Thoracic aorta (tissue), 2 donors: ENCODE measurements at regions not wholly inside any gene's neighbourhood (a gene's known extent, or its start where the extent isn't known, plus 50 kb on each side); places are given as distances from the start of the nearest gene placed in this dataset.

Experiments used
- ATAC-seq: fragments of 150-250 bp; one replicate; pipeline ENCODE4 v1.8.0; 2017; ENCODE audit warnings: low read depth; ENCODE audit not compliant: insufficient number of reproducible peaks, low FRiP score
- DNase-seq: peaks from one replicate; pipeline ENCODE4 v3.0.0-alpha.2; 2020; ENCODE audit warnings: low spot score
- H3K27ac ChIP-seq, 2 donors: fragments of 200-600 bp; sonication (generic); 1 replicate in 1 of 2; 2 replicates in 1 of 2; pipeline ENCODE4 v1.5.1; 2016; ENCODE audit warnings: mild to moderate bottlenecking in 2 of 2, moderate library complexity in 2 of 2
- H3K27me3 ChIP-seq: fragments of 200-600 bp; sonication (generic); replicated peaks from 2 replicates; pipeline ENCODE4 v1.6.0; 2016; ENCODE audit warnings: mild to moderate bottlenecking; ENCODE audit not compliant: insufficient read depth
- H3K36me3 ChIP-seq: fragments of 200-600 bp; sonication (generic); one replicate; pipeline ENCODE4 v1.5.1; 2016
- H3K4me1 ChIP-seq, 2 donors: fragments of 200-600 bp; sonication (generic); 1 replicate in 1 of 2; 2 replicates in 1 of 2; pipeline versions ENCODE4 v1.5.1 to v1.6.0; 2016; ENCODE audit warnings: low read depth in 2 of 2, mild to moderate bottlenecking in 1 of 2; ENCODE audit not compliant: control insufficient read depth in 1 of 2
- H3K4me3 ChIP-seq: fragments of 200-600 bp; sonication (generic); 2 replicates; pipeline ENCODE4 v1.5.1; 2016; ENCODE audit warnings: mild to moderate bottlenecking
- H3K9me3 ChIP-seq: fragments of 200-600 bp; sonication (generic); 2 replicates; pipeline ENCODE4 v1.5.1; 2016
- CTCF ChIP-seq: fragments of 200-600 bp; sonication (generic); IDR thresholded peaks from one replicate; pipeline ENCODE4 v1.5.1; 2019; ENCODE audit warnings: antibody characterized with exemption

GRCh38 chr4:144463236-144463635 is 182.7 kb upstream of the HHIP start:
- H3K9me3 ChIP-seq = no peaks in the 10 kb centered on the region
- no peak for TF ChIP-seq CTCF
- DNase-seq (no peak), ATAC-seq (no peak)
- no peak overlapping the region for H3K4me3 ChIP-seq
- H3K4me1 ChIP-seq = no peaks in the 10 kb centered on the region
- no peak overlapping the region for H3K27ac ChIP-seq
- H3K27me3 ChIP-seq = no peaks in the 10 kb centered on the region
- H3K36me3 ChIP-seq = no peaks in the 10 kb centered on the region

GRCh38 chr4:144463896-144464295 is 182.1 kb upstream of the HHIP start:
- Histone ChIP-seq H3K36me3 (no peaks in the 10 kb centered on the region), H3K4me3 (no peak overlapping the region), H3K9me3 (no peaks in the 10 kb centered on the region), H3K27me3 (no peaks in the 10 kb centered on the region), H3K4me1 (no peaks in the 10 kb centered on the region), H3K27ac (no peak overlapping the region)
- TF ChIP-seq CTCF = no peak
- DNase-seq (no peak), ATAC-seq (no peak)

GRCh38 chr4:144465546-144465945 is 180.4 kb upstream of the HHIP start:
- no peaks in the 10 kb centered on the region for H3K4me1 ChIP-seq
- no peaks in the 10 kb centered on the region for H3K27me3 ChIP-seq
- H3K4me3 ChIP-seq = no peak overlapping the region
- no peaks in the 10 kb centered on the region for H3K36me3 ChIP-seq
- TF ChIP-seq CTCF = no peak
- no peak overlapping the region for H3K27ac ChIP-seq
- no peaks in the 10 kb centered on the region for H3K9me3 ChIP-seq
- ATAC-seq (no peak), DNase-seq (no peak)

- DNase-seq = no peak
- ATAC-seq = no peak
- Histone ChIP-seq H3K9me3 (peaks cover 2% of the 10 kb centered on the region), H3K4me1 (no peaks in the 10 kb centered on the region), H3K4me3 (no peak overlapping the region), H3K27ac (no peak overlapping the region), H3K27me3 (no peaks in the 10 kb centered on the region), H3K36me3 (no peaks in the 10 kb centered on the region)
- no peak for TF ChIP-seq CTCF
These were observed 165.9 kb upstream of the HHIP start for GRCh38 chr4:144480068-144480467.

- DNase-seq = no peak
- Histone ChIP-seq H3K27ac (no peak overlapping the region), H3K4me1 (no peaks in the 10 kb centered on the region), H3K27me3 (no peaks in the 10 kb centered on the region), H3K4me3 (no peak overlapping the region), H3K36me3 (no peaks in the 10 kb centered on the region), H3K9me3 (no peaks in the 10 kb centered on the region)
- ATAC-seq = no peak
- no peak for TF ChIP-seq CTCF
These were observed 156.1 kb upstream of the HHIP start for GRCh38 chr4:144489831-144490230.
